ENCODE measurements at regions not wholly inside any gene's neighbourhood (a gene's known extent, or its start where the extent isn't known, plus 50 kb on each side); places are given as distances from the start of the nearest gene placed in this dataset.

- no peak overlapping the region for H3K4me3 ChIP-seq (ENCODE audit: low read depth, low read length)
- TF ChIP-seq CTCF (IDR thresholded peaks at IDR 0.05; ENCODE audit: low read depth, low read length): no peak
Measured at GRCh38 chr13:80245162-80245733, 95.7 kb downstream of the SPRY2 start.

- TF ChIP-seq CTCF (IDR thresholded peaks at IDR 0.05; ENCODE audit: low read depth, low read length): no peak
- no peak overlapping the region for H3K4me3 ChIP-seq (ENCODE audit: low read depth, low read length)
Measured at GRCh38 chr13:80244574-80244973, 96.4 kb downstream of the SPRY2 start.

GRCh38 chr13:80242728-80243427 lies 98.0 kb downstream of the SPRY2 start:
- H3K4me3 ChIP-seq (ENCODE audit: low read depth, low read length): no peak overlapping the region
- TF ChIP-seq CTCF (IDR thresholded peaks at IDR 0.05; ENCODE audit: low read depth, low read length): no peak

- no peak overlapping the region for H3K4me3 ChIP-seq (ENCODE audit: low read depth, low read length)
- no peak for TF ChIP-seq CTCF (IDR thresholded peaks at IDR 0.05; ENCODE audit: low read depth, low read length)
Measured at GRCh38 chr13:80239571-80240255, 101.2 kb downstream of the SPRY2 start.

- H3K4me3 ChIP-seq (ENCODE audit: low read depth, low read length): no peak overlapping the region
- no peak for TF ChIP-seq CTCF (IDR thresholded peaks at IDR 0.05; ENCODE audit: low read depth, low read length)
Measured at GRCh38 chr13:80239116-80239515, 101.8 kb downstream of the SPRY2 start.

- TF ChIP-seq CTCF (IDR thresholded peaks at IDR 0.05; ENCODE audit: low read depth, low read length): no peak
- H3K4me3 ChIP-seq (ENCODE audit: low read depth, low read length): no peak overlapping the region
Measured at GRCh38 chr13:80237646-80238045, 103.3 kb downstream of the SPRY2 start.

- no peak for TF ChIP-seq CTCF (IDR thresholded peaks at IDR 0.05; ENCODE audit: low read depth, low read length)
Measured at GRCh38 chr13:80235967-80236302, 105.0 kb downstream of the SPRY2 start.

More at GRCh38 chr13:80235967-80236302, 105.0 kb downstream of the SPRY2 start:
- no peak overlapping the region for H3K4me3 ChIP-seq (ENCODE audit: low read depth, low read length)

Measured in WI38 (cell line).